ENCODE measurements at regions not wholly inside any gene's neighbourhood (a gene's known extent, or its start where the extent isn't known, plus 50 kb on each side); places are given as distances from the start of the nearest gene placed in this dataset.
A peak's percentile ranks its signal among the peaks of the same experiment; 100 is the strongest.

DNA sequence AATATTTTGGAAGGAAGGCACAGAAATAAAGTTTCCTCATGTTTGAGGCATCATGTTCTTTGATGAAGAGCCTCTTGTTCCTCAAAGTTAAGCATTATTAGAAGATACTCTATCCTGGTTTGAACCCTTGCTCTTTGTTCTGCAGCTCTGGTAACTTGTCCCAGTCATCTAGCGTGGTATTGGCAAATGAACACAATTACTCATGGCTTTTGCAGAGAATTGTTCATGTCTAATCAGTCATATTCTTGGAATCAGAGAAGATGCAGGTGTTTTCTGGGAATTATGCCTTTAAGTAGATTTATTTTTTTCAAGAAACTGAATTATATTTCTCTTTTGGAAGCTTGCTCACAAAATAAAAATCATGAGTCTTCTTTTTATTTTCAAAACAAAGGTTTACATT is 52.9 kb upstream of the HPGDS start:
- H3K27ac Mint-ChIP-seq, result no peak overlapping the region
- H3K9me3 Mint-ChIP-seq, result no peaks in the 10 kb centered on the region
- no peak overlapping the region for H3K4me3 Mint-ChIP-seq
- H3K4me1 Mint-ChIP-seq, result no peaks in the 10 kb centered on the region
- H3K36me3 Mint-ChIP-seq, result no peaks in the 10 kb centered on the region
- DNase-seq (no peak), ATAC-seq (ENCODE audit: low read depth in 2 of 2) (no peak)
- H3K27me3 Mint-ChIP-seq, result peaks cover 5 to 7% (median 6%) of the 10 kb centered on the region in 3 donors

- no peak overlapping the region for H3K27ac Mint-ChIP-seq
- H3K27me3 Mint-ChIP-seq, result peaks cover 5 to 11% (median 6%) of the 10 kb centered on the region in 3 donors
- H3K4me3 Mint-ChIP-seq, result no peak overlapping the region
- H3K4me1 Mint-ChIP-seq, result no peaks in the 10 kb centered on the region
- ATAC-seq (ENCODE audit: low read depth in 2 of 2) (no peak), DNase-seq (no peak)
- no peaks in the 10 kb centered on the region for H3K36me3 Mint-ChIP-seq
- H3K9me3 Mint-ChIP-seq, result no peaks in the 10 kb centered on the region
Observed at GRCh38 chr4:94396984-94397383, 54.3 kb upstream of the HPGDS start.

GRCh38 chr4:94397635-94398034 is 54.1 kb upstream of the PDLIM5 start:
- Mint-ChIP-seq H3K4me3 (peak overlapping the region in 1 of 8 donors; percentile 25), H3K9me3 (peaks cover 0 to 3% (median 0%) of the 10 kb centered on the region in 7 donors), H3K4me1 (no peaks in the 10 kb centered on the region), H3K27ac (peak overlapping the region in 1 of 6 donors; percentile 81), H3K27me3 (peaks cover 5 to 11% (median 6%) of the 10 kb centered on the region in 3 donors), H3K36me3 (no peaks in the 10 kb centered on the region)
- no peak for ATAC-seq (ENCODE audit: low read depth in 2 of 2)
- DNase-seq, result no peak

DNA sequence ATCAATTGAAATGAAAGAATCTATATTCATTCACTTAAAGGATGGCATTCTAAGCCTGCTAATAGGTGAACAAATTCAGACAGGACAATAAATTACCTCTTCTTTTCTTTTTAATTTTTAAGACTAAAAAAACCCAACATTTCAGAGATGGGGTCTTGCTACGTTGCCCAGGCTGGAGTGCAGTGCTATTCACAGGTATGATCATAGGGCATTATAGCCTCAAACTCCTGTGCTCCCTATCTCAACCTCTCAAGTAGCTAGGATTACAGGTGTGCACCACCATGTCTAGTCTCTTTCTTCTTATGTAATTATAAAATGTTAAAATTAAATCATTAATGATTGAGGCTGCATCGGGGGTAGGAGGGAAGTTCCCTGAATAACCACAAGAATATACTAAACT is 52.5 kb upstream of the PDLIM5 start:
- H3K27ac Mint-ChIP-seq, result no peak overlapping the region
- H3K9me3 Mint-ChIP-seq, result peaks cover 0 to 6% (median 0%) of the 10 kb centered on the region in 7 donors
- ATAC-seq (ENCODE audit: low read depth in 2 of 2) (no peak), DNase-seq (no peak)
- H3K36me3 Mint-ChIP-seq, result no peaks in the 10 kb centered on the region
- H3K27me3 Mint-ChIP-seq, result peaks cover 5 to 11% (median 6%) of the 10 kb centered on the region in 3 donors
- H3K4me1 Mint-ChIP-seq, result no peaks in the 10 kb centered on the region
- no peak overlapping the region for H3K4me3 Mint-ChIP-seq

DNA sequence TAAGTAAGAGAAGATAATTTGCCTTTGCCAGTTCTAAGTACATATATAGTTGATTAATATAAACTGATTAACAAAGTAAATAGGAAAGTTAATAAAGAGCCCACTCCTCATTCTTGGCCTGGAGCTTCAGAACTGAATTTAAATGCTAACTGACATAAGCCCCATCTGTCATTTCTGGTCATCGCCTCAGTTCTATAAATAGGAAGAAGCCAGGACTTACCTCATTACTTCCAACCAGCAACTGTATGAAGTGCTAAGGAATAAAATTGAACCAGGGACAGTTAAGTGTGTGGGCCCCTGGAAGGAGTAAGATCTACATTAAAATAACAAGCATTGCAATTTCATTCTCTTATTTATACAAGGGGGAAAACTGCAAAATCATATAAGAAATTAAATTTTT is 52.0 kb upstream of the PDLIM5 start:
- no peak overlapping the region for H3K27ac Mint-ChIP-seq
- H3K36me3 Mint-ChIP-seq, result no peaks in the 10 kb centered on the region
- H3K9me3 Mint-ChIP-seq, result peaks cover 0 to 6% (median 0%) of the 10 kb centered on the region in 7 donors
- no peaks in the 10 kb centered on the region for H3K4me1 Mint-ChIP-seq
- ATAC-seq (ENCODE audit: low read depth in 2 of 2) (no peak), DNase-seq (no peak)
- H3K27me3 Mint-ChIP-seq, result peaks cover 5 to 11% (median 6%) of the 10 kb centered on the region in 3 donors
- H3K4me3 Mint-ChIP-seq, result no peak overlapping the region

DNA sequence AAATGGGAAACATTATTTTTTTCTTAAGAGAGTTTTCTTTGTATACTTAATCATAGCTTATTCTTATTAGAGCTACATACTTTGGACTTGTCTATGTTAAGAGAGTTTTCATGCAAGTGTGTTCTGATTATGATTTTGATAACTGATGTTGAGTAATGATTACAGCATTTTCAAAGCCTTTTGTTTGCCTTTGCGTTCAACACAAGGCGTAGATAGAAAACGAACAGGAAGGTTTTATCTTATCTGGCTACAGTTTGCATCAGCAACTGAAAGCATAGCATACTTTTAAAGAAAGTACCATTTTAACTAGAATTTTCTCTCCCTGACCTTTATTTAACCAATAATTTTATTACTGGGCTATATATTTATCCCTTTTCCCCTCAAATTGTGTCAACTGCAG is 51.6 kb upstream of the PDLIM5 start:
- Mint-ChIP-seq H3K27me3 (peaks cover 5 to 11% (median 6%) of the 10 kb centered on the region in 3 donors), H3K27ac (no peak overlapping the region), H3K4me1 (no peaks in the 10 kb centered on the region), H3K9me3 (peaks cover 0 to 6% (median 0%) of the 10 kb centered on the region in 7 donors), H3K36me3 (no peaks in the 10 kb centered on the region), H3K4me3 (no peak overlapping the region)
- DNase-seq (no peak), ATAC-seq (ENCODE audit: low read depth in 2 of 2) (no peak)

Data from naive B cell (primary cell).